CD4-positive, alpha-beta T cell treated with Interleukin-1 beta for 1 hour (primary cell): ENCODE measurements at regions not wholly inside any gene's neighbourhood (a gene's known extent, or its start where the extent isn't known, plus 50 kb on each side); places are given as distances from the start of the nearest gene placed in this dataset.
A peak's percentile ranks its signal among the peaks of the same experiment; 100 is the strongest.

Experiments used
- DNase-seq, 2 donors: peaks; one replicate each; pipeline ENCODE4 v3.0.0-alpha.2; 2020 to 2022

- no peak for DNase-seq
Measured at GRCh38 chr9:130755377-130756007, 61.9 kb downstream of the EXOSC2 start.

DNA sequence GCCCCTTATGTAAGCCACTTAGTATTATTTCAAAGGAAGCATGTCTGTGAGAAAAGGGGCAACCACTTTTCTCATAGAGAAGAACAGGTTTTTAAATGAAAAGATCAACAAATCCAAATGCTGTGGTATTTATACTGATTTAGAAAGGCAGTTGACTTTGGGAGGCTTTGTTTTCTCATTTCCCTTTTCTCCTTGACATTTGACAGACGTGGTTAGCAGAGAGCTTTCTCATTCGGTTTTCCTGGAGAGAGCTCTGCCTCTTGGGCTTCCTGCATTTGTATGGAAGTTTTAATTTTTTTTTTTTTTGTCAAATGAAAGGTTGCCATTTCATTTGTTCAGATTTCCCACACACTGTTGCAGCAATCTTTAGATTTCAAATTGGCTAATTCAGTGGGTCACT, 62.5 kb downstream of the EXOSC2 start:
- no peak for DNase-seq

DNA sequence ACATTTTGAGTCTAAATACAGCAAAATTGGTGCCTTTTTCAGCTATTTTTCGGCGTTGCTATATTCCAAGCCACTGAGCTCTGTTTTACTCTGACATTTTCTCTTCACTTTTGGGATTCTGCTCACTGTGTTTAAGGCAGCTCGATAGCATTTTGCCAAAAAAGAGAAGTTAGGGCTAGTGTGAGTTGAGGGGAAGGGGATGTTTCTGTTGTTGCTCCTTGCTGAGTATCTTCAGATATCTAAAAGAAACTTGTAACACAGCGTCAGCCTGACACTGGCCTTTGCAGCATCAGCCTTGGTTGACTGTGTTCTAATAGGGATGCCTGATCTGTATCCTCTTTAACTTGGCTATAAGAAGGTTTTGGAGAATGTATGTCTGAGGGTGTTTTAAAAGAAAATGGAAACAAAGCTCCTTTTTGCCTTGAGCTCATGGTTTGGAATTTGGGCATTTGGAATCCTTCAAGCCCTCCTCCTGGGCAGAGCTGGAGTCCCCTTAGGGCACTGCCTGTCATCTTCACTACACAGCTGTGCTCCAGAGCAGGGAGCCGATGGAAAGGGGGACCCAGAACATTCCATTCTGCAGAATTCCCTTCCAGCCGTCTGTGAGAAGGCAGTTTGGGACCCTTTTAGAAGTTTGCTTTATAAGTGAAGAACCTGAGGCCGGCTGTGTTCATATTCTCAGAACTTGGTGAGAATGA, 63.0 kb downstream of the EXOSC2 start:
- no peak for DNase-seq

DNA sequence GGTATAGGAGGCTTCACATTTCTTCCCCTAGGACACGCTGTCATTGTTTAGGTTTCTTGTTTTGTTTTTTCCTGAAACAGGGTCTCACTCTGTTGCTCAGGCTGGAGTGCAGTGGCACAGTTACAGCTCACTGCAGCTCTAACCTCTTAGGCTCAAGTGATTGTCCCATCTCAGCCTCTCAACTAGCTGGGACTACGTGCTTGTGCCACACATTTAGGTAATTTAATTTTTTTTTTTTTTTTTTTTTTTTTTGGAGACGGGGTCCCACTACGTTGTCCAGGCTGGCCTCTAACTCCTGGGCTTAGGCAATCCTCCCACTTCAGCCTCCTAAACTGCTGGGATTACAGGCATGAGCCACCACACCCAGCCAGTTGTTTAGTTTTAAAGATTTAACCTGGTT, 66.2 kb downstream of the EXOSC2 start:
- no peak for DNase-seq

GRCh38 chr9:130763331-130764171, 70.0 kb downstream of the EXOSC2 start:
- DNase-seq, result no peak

DNA sequence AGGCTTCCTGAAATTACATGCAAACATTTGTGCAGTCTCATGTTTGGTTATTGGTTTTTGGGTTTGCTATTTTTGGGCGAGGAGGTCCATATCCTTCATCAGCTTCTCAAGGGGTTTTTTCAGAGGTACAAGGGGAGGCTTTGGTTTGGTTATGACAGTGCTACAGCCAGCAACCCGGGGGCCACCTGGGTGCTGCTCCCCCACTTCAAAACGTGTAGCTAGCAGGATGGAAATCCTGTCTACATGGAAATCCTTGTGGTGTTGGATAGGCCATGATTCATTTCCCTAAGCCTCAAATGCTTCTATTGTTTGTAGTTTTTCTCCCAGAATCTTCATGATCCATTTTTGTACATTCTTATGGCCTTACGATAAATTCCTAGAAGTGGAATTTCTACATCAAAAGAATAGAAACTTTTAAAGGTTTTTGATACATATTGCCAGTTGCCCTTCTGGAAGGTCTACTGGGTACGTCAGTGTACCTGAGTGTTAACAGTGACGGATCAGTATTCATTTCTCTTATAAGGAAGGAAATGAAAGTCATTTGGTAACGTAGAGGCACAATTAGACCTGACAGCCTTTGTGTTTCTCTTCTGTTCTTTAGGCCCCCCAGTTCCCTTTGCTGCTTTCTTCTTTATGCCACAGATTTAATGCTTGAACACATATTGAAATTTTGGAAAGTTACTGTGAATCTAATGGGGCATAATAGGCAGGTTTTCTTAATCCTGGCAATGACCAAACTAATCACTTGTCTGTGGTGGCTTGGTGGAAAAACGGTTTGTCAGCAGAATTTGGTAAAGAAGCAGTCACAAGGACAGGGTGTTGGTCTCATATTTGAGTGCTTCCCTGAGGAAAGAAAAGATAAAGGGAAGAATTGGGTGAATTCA, 69.7 kb upstream of the ABL1 start:
- DNase-seq, result no peak

DNA sequence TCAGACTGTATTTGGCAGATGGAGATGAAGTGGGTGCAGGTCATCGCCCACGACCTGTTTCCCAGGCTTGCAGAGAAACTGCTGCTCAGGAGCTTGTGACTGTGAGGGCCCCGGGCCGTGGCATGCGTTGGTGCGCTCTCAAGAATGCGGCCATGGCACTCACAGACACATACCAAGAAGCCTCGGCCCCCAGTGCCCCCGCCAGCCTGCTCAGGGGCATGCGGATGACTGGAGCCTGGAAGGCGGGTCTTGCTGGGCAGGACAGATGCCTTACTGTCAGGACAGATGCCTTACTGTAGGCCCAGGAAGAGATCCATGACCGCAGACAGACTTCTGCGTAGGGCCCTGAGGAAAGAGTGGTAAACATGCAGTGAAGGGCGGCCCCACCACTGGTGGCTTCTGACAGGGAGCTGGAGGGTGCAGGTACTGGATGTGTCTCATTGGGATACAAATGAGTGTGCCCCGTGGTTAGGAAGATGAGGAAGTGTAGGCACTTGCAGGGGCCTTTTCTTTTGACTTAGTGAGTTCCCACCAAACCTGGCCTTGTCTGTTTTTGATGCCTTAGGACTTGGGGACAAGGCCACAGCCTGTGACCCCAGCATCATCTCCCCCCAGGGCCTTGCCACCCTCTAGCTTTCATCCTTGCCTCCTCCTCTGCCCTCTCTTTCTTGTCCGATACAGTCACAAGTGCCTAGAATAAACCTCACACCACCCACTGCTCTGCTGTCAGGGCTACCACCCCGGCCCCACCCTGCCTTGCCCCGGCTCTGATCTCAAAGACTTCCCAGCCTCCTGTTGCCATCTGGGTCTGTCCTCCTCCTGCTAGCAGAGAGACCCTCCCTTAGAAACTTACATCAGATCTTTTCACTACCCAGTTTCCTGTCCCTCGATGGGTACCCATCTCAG, 68.8 kb upstream of the ABL1 start:
- no peak for DNase-seq

GRCh38 chr9:130766927-130767307, 68.1 kb upstream of the ABL1 start:
- no peak for DNase-seq

DNA sequence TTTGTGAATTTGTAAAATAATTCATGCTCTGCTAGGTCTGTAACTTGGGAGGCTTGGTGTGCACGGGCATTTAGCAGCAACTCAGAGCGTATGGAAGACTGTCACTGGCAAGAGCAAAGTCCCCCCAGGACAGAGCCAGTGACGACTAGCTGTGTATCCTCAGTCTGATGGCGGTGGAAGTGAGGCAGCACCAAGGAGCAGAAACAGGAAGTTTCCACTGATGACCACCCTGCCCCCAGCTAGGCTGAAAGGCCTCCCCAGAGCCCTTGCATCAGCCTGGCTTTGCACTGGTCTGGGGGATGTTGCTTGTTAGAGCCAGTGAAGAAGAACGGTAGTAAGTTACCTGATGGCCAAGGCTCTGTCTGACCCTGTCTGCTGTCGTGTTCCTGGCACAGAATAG, 66.8 kb upstream of the ABL1 start:
- DNase-seq, result peak in 1 of 2 donors; percentile 3

DNA sequence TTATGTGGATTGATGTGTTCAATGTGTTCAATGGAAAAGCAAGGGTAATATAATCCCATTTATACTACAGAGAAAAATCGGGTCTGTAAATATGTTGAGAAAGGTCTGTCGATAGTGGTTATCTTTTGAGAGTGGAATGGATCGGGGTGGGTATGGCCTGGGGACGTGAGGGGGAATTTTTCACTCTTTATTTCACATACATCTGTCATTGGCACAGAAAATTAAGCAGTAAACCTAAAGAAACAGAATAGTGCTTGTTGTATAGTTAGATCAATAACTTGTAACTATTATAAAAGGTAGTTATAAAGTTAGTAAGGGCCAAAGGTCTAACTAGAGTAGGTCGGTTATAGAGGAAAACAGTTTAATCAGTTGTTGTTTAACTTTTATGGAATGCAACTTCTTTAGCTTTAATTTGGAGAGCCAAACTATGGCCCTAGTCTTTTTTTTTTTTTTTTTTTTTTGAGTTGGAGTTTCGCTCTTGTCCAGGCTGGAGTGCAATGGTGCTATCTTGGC, 66.1 kb upstream of the ABL1 start:
- DNase-seq, result no peak

DNA sequence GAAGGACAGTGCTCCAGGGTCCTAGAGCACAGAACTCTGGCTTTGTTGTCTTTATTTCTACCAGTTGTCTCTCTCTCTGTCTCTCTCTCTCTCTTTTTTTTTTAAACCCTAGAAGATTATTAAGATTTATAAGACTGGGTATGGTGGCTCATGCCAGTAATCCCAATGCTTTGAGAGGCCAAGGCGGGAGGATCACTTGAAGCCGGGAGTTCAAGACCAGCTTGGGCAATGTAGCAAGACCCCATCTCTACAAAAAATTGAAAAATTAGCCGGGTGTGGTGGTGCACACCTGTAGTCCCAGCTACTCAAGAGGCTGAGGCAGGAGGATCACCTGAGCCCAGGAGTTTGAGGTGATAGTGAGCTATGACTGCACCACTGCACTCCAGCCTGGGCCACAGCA, 65.0 kb upstream of the ABL1 start:
- DNase-seq, result no peak

GRCh38 chr9:130770679-130771442, 64.2 kb upstream of the ABL1 start:
- DNase-seq, result peak in 1 of 2 donors; percentile 32

DNA sequence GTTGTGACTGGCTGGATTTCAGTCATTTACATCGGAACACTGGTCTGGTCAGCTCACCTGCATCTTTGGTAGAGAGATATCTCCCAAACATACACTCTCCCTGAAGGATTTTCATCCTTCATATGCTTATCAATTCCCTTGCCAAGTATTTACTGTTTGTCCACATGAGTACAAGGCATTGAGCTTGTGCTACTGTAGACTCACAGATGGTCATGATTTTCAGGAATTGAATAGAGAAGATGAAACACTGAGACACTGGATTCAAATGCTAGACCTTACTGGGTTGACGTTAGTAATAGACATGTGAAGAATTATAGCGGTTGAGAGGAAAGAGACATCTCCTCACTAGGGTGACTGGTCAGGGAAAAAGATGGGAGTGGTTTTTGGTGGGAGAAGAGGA, 62.9 kb upstream of the ABL1 start:
- DNase-seq, result no peak

- no peak for DNase-seq
Measured at GRCh38 chr9:130774183-130774582, 60.9 kb upstream of the ABL1 start.

DNA sequence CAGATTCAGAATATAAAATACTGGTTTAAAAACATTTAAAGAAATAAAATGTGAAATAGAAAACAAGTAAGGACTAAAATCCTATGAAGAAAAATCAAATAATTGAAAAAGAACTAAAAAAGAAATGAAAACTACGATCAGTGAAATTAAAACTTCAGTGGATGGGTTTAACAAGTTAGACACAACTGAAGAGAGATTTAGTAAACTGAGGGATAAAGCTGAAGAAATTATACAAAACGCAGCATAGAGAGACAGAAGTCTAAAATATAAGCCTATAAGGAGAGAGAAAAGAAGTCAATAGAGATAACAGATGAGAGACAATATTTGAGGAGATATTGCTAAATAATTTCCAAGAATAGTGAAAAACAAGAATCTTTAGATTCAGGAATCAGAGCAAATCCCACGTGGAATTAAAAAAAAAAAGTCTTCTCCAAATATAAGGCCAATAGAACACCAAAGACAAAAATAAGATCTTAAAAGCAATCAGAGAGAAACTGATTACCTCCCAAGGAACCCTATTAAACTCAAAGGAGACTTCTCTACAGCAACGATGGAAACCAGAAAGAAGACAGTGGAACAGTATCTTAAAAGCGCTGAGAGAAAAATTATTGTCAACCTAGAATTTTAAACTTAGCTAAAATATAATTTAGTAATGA, 59.6 kb upstream of the ABL1 start:
- no peak for DNase-seq

DNA sequence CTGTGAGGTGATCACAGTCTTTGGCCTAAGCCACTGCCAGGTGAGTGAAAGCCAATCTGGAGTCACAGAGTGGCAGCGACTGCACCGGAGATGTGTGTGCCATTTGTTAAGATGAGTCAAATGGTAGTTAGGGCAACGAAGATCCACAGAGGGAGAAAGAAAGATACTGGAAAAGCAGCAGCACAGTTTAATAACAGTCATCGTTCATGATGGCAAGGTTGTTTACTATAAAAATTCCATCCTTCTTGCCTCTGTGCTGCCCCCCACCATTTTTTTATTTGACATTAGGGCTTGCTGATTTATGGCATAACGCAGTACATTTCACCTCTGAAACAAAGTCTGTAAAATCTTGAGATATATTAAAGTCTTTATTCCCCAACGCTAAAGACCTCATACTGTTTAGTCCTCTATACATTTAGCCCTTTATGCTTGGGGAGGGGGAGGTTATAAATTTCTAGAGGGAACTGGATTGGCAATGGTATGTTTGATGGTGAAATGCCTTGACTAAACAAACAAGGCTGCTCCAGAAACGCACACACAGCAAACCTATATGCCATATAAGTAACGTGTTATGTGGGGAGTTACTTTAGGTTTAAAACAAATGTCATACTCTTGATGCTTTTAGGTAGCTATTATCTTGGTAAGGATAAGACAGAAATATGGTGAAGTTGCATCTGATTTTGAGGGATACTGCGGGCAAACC, 55.8 kb upstream of the ABL1 start:
- no peak for DNase-seq

GRCh38 chr9:130780415-130780814, 54.6 kb upstream of the ABL1 start:
- no peak for DNase-seq

GRCh38 chr9:130780865-130781504, 54.1 kb upstream of the ABL1 start:
- DNase-seq, result no peak

DNA sequence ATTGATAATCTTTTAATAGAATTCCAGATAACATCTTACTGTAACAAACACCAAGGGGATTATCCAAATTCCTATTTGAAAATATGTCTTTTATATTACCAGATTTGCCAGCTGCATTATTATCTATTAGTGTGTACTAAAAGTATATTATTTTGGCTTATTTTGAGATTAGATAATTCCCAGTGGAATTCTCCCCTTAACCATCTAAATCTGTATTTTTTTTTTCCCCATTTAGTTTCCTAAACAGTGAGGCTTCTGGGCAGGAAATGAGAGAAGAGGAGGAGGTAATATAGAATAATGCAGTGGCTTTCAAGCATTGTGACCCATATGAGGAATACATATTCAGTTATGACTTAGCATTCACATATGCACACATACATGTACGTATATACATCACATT, 53.5 kb upstream of the ABL1 start:
- DNase-seq, result no peak
